VCaP (cell line): ENCODE measurements at regions not wholly inside any gene's neighbourhood (a gene's known extent, or its start where the extent isn't known, plus 50 kb on each side); places are given as distances from the start of the nearest gene placed in this dataset.

Experiments
- H3K27ac ChIP-seq: fragments of 450-650 bp; 2 replicates; pipeline ENCODE4 v1.5.1; 2017
- TF ChIP-seq, protein P1 (sequence below): fragments of 450-650 bp; conservative IDR thresholded peaks from 2 replicates; pipeline ENCODE4 v1.5.1; 2017; ENCODE audit warnings: mild to moderate bottlenecking, moderate library complexity

- TF ChIP-seq, protein P1, sequence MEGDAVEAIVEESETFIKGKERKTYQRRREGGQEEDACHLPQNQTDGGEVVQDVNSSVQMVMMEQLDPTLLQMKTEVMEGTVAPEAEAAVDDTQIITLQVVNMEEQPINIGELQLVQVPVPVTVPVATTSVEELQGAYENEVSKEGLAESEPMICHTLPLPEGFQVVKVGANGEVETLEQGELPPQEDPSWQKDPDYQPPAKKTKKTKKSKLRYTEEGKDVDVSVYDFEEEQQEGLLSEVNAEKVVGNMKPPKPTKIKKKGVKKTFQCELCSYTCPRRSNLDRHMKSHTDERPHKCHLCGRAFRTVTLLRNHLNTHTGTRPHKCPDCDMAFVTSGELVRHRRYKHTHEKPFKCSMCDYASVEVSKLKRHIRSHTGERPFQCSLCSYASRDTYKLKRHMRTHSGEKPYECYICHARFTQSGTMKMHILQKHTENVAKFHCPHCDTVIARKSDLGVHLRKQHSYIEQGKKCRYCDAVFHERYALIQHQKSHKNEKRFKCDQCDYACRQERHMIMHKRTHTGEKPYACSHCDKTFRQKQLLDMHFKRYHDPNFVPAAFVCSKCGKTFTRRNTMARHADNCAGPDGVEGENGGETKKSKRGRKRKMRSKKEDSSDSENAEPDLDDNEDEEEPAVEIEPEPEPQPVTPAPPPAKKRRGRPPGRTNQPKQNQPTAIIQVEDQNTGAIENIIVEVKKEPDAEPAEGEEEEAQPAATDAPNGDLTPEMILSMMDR: no peak
- H3K27ac ChIP-seq: peak overlapping the region; percentile 76
Measured at GRCh38 chr9:89874351-89875321, 269.8 kb downstream of the GADD45G start.

GRCh38 chr9:89877051-89878002 is 272.5 kb downstream of the GADD45G start:
- TF ChIP-seq, protein P1: no peak
- H3K27ac ChIP-seq: no peak overlapping the region

DNA sequence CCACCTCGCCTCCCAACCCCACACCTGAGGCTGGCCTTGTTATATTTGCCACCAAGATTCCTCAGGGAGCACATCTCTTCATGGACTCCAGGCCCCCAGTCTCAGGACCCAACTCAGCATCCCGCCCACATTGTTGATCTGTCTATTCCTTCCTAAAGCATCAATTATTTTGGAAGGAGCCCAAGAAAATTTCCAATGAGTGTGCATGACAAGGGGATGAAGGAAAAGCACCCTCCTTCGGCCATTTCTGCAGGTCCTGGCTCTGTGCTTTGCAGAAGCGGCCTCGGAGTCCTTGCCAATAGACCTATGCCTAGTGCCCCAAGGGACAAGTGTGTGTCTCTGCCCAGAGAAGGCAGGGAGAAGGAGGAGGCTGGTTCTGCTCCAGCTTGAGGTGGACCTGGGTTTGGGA is 273.2 kb downstream of the GADD45G start:
- TF ChIP-seq, protein P1: no peak
- peak overlapping the region; percentile 45 for H3K27ac ChIP-seq

- peak overlapping the region; percentile 45 for H3K27ac ChIP-seq
- TF ChIP-seq, protein P1: no peak
Measured at GRCh38 chr9:89878687-89879086, 273.9 kb downstream of the GADD45G start.

- H3K27ac ChIP-seq: peak overlapping the region; percentile 45
Measured at GRCh38 chr9:89879276-89879675, 274.5 kb downstream of the GADD45G start.

DNA sequence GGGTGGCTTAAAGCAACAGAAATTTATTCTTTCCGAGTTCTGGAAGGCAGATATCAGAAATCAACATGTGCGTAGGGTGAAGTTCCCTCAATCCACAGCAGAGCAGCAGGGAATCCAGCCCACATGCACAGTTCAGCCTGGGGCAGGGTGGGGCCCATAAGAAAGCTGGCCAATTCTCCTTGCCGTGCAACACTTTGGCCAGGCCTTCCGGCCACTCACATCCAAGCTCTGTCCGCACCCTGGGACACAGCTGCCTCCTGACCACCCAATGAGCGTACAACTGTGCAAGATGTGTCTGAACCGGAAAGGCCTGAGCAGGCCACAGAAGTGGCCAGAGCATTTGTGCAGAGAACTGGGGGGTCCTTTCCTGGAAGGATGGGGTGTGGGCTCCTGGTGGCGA is 274.9 kb downstream of the GADD45G start:
- H3K27ac ChIP-seq: peak overlapping the region; percentile 45
- TF ChIP-seq, protein P1: no peak

More at GRCh38 chr9:89879276-89879675, 274.5 kb downstream of the GADD45G start:
- TF ChIP-seq, protein P1: no peak

GRCh38 chr9:89880161-89880560 is 275.3 kb downstream of the GADD45G start:
- TF ChIP-seq, protein P1: no peak
- no peak overlapping the region for H3K27ac ChIP-seq
